COLO829 (cell line): ENCODE measurements at regions not wholly inside any gene's neighbourhood (a gene's known extent, or its start where the extent isn't known, plus 50 kb on each side); places are given as distances from the start of the nearest gene placed in this dataset.
A peak's percentile ranks its signal among the peaks of the same experiment; 100 is the strongest.
"Not testable (repeated sequence)": the region's sequence is repeated elsewhere in the genome, so short reads cannot be mapped to it uniquely, and the experiment has no call there.

Experiments
- DNase-seq: peaks from one replicate; pipeline ENCODE4 v3.0.0; 2012; ENCODE audit warnings: low spot score

GRCh38 chr4:60487118-60487761, 712.9 kb upstream of the ADGRL3 start:
- DNase-seq = not testable (repeated sequence)

DNA sequence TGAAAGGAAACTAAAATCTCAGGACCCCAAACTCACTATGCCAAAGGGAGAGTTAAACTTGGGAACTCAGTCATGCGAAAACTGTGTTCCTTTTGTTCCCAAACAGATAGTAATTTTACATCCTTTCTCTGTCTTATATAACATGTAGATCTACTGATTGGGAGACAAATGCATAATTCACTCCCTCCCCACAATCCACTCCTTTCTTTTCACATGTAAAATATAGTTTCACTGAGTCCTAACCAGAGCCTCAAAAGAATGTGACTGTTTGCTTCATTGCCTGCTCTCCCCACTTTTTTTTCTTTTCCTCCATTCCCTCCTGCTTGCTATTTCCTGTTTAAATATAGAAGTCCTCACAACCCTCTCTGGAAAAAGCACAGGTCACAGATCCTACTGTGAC, 699.3 kb upstream of the ADGRL3 start:
- no peak for DNase-seq

GRCh38 chr4:60502733-60503132, 697.4 kb upstream of the ADGRL3 start:
- no peak for DNase-seq

- no peak for DNase-seq
Observed at GRCh38 chr4:60506061-60506460, 694.1 kb upstream of the ADGRL3 start.

GRCh38 chr4:60522265-60522664, 677.9 kb upstream of the ADGRL3 start:
- no peak for DNase-seq

DNA sequence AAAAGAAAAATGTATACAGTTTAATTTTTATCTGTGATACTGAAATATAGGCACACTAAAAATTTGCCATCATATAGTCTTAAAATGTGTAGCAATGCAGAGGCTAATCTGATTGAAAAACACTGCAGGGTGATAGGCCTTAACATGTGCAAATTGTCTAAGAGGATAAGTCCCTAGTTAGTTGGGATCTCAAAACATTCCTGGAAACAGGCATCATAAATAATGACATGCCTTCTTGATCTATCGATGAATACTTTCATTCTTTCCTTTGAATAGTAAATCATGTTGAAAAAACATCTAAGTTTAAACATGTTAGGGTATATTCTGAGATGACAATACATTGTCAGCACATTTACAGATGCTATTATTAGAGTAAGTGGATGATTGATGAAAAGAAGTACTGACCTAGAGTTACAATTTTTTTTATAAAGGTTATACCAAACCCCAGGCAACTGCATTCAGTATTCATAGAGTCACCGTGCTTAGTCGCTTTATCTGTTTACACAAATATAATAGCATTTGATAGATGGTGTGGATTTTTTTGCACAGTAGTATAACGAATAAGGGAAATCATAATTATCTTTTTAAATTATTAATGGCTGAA, 668.2 kb upstream of the ADGRL3 start:
- peak; percentile 8 for DNase-seq

DNA sequence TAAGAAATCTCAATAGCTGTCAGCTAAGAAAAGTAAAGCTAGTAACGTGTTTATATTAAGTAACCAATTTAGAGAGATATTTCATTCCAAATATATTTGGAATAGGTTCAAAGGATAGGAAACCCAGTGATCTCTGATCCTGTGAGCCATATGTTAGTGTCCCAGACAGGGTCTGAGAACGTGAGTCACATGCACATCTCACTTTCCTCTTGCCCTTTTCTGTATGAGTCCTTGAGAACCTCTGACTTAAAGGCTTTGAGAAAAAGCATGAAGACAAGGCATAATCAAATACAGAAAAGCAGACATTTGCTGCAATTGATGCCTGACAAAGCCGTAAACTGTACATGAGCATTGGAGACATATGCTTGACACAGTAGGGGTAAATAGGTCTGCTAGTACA, 655.1 kb upstream of the ADGRL3 start:
- DNase-seq = no peak

GRCh38 chr4:60562334-60562733, 637.8 kb upstream of the ADGRL3 start:
- DNase-seq = no peak

DNA sequence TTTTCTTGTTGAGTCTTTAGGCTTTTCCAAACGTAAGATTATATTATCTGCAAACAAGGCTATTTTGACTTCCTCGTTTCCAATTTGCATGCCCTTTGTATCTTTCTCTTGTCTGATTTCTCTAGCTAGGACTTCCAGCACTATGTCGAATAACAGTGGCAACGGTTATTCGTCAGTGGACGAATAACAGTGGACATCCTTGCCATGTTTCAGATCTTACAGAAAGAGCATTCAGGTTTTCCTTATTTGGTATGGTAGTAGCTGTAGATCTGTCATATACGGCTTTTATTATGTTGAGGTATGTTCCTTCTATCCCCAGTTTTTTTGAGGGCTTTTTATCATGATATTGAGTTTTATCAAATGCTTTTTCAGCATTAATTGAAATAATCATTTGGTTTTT, 634.6 kb upstream of the ADGRL3 start:
- DNase-seq = no peak

GRCh38 chr4:60575336-60575735, 624.8 kb upstream of the ADGRL3 start:
- no peak for DNase-seq

DNA sequence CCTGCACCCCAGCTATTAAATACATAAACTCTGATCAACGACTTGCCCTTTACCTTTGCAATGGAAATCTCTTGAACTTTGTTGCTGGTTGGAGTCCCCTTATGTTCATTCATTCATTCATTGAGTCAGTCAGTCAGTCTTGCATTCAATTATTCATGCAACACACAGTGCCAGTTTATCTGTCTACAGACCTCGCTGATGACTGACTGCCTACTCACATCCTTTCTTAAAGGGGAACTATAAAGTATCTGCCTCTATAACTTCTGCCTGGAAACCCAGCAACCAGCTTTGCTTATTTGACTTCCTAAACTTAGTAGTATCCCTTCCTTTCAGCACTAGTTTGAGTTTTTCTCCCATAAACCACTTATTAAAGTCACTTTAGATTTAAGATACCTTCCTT, 620.8 kb upstream of the ADGRL3 start:
- no peak for DNase-seq

GRCh38 chr4:60581919-60582536, 618.1 kb upstream of the ADGRL3 start:
- DNase-seq = no peak

DNA sequence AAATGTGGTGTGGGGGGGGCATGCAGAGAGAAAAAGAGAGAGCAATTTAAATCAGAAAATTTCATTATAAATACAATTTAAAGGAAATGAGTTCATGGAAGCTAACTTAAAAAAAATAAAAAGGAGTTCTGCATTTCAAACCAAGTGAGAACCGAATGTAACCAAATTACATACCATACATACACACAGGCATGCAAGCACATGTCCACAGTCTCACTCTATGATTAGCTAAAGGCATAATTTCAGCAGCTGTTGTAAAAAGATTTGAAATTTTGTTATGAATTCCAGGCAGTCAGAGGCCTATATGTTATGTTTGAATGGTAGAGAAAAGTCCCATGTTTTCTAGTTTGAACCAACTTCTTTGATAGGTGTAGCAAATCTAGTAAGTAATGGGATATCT, 611.6 kb upstream of the ADGRL3 start:
- no peak for DNase-seq

DNA sequence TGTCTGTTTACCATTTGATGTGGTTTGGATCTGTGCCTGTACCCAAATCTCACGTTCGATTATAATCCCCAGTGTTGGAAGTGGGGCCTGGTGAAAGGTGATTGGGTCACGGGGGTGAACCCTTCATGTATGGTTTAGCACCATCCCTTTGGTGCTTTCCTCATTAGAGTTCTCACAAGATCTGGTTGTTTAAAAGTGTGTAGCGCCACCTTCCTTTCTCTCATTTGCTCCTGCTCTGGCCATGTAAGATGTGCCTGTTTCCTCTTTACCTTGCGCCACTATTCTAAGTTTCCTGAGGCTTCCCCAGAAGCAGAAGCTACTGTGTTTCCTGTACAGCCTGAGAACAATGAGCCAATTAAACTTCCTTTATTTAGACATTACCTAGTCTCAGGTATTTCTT, 610.7 kb upstream of the ADGRL3 start:
- no peak for DNase-seq

DNA sequence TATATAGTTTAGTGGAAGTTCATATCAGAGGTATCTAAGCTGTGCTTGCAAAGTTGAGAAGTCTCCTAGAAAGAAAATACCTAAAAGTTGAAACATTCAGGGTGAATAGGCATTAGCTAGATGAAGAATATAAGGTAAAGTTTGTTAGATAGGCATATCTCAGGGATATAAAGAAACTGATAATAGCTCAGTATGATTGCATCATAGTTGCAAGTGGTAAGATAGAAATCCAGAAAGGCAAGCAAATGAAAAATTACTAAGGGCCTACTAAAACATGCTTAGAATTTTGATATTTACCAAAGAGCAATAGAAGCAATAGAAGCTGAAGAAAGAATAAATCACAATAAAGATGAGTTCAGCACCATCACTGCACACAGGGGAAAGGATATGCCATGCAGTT, 610.0 kb upstream of the ADGRL3 start:
- no peak for DNase-seq

DNA sequence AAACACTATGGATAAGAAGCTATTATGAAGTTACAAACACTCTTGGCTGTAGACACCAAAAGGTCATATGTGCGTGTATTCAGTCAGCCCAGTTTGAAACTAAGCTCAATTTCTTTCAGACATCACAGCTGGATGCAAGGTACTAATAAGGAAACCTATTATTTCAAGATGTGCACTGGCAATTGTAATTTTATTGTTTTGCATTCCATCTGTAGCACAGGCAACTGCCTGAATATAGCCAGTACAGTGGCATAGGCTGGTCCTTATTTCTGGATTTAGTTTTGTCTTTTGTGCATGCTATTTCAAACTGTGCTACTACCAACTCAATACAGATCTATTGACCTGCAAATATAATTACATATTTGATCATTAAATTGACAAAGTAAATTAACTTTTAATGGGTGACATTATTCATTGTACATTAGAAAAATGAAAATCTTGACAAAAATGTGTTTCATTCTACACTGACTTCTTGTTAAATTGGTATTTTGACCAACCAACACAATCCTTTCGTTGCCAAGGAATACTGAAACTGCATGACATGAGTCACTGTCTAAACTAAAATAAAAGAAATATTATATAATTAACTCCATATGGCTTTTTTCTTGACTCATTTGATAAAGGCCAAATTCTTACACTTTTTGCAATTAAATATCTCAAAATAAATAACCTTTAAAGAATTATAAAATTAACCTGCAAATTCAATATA, 594.3 kb upstream of the ADGRL3 start:
- DNase-seq = no peak

DNA sequence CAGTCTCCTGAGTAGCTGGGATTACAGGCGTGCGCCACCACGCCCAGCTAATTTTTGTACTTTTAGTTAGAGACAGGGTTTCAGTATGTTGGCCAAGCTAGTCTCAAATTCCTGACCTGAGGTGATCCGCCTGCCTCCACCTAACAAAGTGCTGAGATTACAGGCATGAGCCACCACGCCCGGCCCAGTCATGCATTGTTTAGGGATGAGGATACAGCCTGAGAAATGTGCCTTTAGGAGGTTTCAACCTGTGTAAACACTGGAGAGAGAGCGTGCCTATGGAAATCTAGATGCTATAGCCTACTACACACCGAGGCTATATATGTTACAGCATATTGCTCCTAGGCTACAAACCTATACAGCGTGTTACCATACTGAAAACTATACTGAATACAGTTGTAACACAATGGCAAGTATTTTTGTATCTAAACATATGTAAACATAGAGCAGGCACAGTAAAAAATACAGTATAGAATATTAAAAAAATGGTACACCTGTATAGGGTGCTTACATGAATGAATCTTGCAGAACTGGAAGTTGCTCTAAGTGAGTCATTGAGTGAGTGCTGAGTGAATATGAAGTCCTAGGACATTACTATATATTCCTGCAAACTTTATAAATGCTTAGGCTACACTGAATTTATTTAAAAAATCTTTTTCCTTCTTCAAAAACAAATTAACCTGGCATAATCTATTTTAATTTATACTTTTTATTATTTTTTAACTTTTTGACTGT, 588.2 kb upstream of the ADGRL3 start:
- no peak for DNase-seq

DNA sequence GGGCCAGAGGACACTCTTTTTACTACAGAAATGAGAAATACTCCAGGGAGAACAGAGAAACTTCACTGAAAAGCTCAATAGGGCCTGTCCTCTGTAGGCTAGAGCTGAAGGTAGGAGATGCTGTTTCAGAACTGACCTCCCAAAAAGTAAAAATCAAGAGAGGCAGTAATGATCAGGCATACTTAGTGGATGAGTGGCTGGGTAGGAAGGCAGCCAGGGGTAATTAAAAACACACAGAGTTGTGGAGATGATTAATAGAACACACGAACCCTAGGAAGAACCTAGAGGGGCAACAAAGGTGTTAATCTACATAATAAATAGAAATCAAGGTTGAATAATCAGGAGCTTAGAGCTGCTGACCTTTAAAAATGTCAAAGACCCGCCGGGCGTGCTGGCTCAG, 582.4 kb upstream of the ADGRL3 start:
- no peak for DNase-seq

DNA sequence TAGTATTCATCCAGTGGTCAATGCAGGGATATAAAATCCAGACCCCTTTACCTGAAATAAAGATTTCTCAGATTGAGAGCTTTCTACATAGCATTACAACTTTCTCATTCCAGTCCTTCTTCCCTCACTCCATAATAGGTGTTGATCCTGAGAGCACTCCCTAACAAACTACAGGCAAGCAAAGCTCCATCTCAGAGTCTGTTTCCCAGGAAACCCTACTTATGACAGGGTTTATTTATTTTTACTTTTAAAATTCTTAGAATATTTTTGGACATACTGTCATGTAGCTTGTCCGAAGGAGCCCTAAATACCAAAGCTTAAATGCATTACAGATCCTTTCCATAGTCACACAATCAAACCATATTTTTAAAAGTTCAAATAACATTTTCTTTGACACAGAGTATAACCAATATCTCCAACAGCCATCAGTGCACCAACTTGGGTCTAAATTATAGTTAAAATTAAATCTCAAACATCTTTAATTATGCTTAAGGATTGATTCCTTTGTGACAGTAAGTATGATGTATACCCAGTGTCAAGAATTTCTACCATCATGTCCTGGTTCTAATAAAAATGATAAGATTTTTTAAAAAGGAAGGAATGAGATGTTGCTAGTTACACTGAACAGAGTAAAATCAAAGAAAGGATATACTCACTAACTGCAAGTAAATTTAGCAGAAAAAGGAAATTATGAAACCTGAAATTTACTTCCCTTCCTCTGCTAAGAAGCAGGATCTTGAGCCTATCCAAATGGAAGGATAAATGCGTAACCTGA, 580.4 kb upstream of the ADGRL3 start:
- no peak for DNase-seq

DNA sequence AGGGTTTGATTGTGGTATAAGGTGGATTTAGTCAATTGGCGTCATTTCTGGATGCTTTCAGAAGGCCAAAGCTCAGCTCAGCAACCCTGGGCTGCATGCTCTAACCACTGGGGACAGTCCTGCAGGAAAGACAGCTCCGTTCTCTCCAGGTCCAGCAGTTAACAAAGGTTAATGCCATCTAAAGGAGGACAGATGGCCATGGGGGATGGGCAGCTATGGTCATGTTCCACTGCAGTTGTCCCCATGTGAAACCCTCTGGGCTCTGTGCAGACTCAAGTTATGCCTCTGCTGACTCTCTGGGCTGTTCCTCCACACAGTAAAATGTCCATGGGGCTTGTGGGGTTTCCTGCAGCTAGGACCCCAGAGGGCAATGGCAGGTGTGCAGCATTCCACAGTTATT, 562.1 kb upstream of the ADGRL3 start:
- no peak for DNase-seq

DNA sequence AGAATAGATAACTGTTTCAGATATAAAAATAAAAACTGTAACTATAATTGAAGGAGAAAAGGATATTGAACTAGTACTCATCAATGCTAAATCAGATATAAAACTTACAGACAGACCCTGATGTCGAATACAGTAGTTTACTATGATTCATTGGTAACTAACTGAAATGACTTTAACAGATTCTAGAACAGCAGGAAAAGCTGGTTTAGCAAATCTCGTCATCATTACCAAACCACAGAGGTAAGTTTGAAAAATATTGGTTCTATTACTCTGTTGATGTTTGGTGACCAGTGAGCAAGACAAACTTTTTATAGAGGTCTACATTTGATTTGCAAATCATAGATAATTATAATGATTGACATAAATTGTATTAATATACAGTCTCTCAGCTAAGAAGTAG, 551.4 kb upstream of the ADGRL3 start:
- no peak for DNase-seq

GRCh38 chr4:60652933-60653332, 547.2 kb upstream of the ADGRL3 start:
- no peak for DNase-seq
